Jurkat, Clone E6-1 (cell line): ENCODE measurements at regions not wholly inside any gene's neighbourhood (a gene's known extent, or its start where the extent isn't known, plus 50 kb on each side); places are given as distances from the start of the nearest gene placed in this dataset.
"Not testable (repeated sequence)": the region's sequence is repeated elsewhere in the genome, so short reads cannot be mapped to it uniquely, and the experiment has no call there.

Source experiments
- DNase-seq: peaks from one replicate; pipeline ENCODE4 v3.0.0-alpha.2; 2011; ENCODE audit warnings: low read depth, low spot score
- H3K4me3 ChIP-seq: 2 replicates; pipeline ENCODE4 v1.5.1; 2011; ENCODE audit warnings: mild to moderate bottlenecking, low read length, control low read depth, moderate library complexity

- DNase-seq, result no peak
- no peak overlapping the region for H3K4me3 ChIP-seq
Observed at GRCh38 chrX:47302396-47302795, 68.0 kb upstream of the ZNF157 start.

- DNase-seq, H3K4me3 ChIP-seq: not testable (repeated sequence)
Observed at GRCh38 chrX:47306471-47307023, 63.8 kb upstream of the ZNF157 start.

GRCh38 chrX:47311932-47312774, 58.2 kb upstream of the ZNF157 start:
- peak; percentile 20 for DNase-seq
- no peak overlapping the region for H3K4me3 ChIP-seq

- no peak overlapping the region for H3K4me3 ChIP-seq
- DNase-seq, result no peak
Observed at GRCh38 chrX:47313056-47313455, 57.3 kb upstream of the ZNF157 start.

- no peak overlapping the region for H3K4me3 ChIP-seq
- no peak for DNase-seq
Observed at GRCh38 chrX:47316276-47317025, 53.9 kb upstream of the ZNF157 start.
